Activated naive CD4-positive, alpha-beta T cell treated with anti-CD3 and anti-CD28 coated beads, Interleukin-2, amount 10 ng/mL, durations not matched to agents 7 days and 5 days (primary cell): ENCODE measurements at regions not wholly inside any gene's neighbourhood (a gene's known extent, or its start where the extent isn't known, plus 50 kb on each side); places are given as distances from the start of the nearest gene placed in this dataset.
"Not testable (repeated sequence)": the region's sequence is repeated elsewhere in the genome, so short reads cannot be mapped to it uniquely, and the experiment has no call there.

ENCODE experiments used
- CTCF ChIA-PET: fragments of 350-600 bp; sonication (Branson Sonifier 250); formaldehyde crosslinking; loops from one replicate; lab custom pipeline; 2021; ENCODE audit warnings: antibody characterized with exemption; lab: Charles Lee
- DNase-seq: peaks from one replicate; pipeline ENCODE4 v3.0.0-alpha.2; 2020
- H3K27ac Mint-ChIP-seq: one replicate; pipeline ENCODE4 v1.8.0; 2021; ENCODE audit warnings: mild to moderate bottlenecking, moderate library complexity, mixed read lengths
- H3K27me3 Mint-ChIP-seq: one replicate; pipeline ENCODE4 v1.8.0; 2021; ENCODE audit warnings: mild to moderate bottlenecking, mixed read lengths
- H3K36me3 Mint-ChIP-seq: one replicate; pipeline ENCODE4 v1.8.0; 2021; ENCODE audit warnings: mixed read lengths
- H3K4me1 Mint-ChIP-seq: one replicate; pipeline ENCODE4 v1.8.0; 2021; ENCODE audit warnings: mixed read lengths
- H3K4me3 Mint-ChIP-seq: one replicate; pipeline ENCODE4 v1.8.0; 2021; ENCODE audit warnings: mild to moderate bottlenecking, moderate library complexity, mixed read lengths
- H3K9me3 Mint-ChIP-seq: one replicate; pipeline ENCODE4 v1.8.0; 2021; ENCODE audit warnings: mixed read lengths

DNA sequence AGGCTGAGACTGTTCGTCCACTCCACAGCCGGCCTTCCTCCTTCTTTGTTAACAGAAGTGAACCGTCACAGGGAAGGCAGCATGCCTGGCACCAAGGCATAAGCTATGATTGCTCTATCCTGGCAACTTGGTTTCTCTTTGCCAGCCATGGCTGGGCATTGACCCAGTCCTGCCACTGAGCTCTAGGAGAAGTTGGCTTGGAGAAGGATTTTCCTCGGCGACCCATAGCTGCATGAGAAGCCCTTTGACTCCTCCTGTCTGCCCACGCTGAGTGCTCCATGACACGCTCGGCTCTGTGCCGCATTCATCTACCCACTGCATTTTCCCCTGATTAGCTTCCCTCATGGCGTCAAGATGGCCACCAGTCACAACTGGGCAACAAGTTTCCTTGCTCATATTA is 111.8 kb upstream of the EXOC2 start:
- no peaks in the 10 kb centered on the region for H3K9me3 Mint-ChIP-seq
- H3K4me3 Mint-ChIP-seq, result no peak overlapping the region
- CTCF ChIA-PET, result no interaction called here
- DNase-seq, result no peak
- H3K27me3 Mint-ChIP-seq, result peaks cover 17% of the 10 kb centered on the region
- H3K36me3 Mint-ChIP-seq, result no peaks in the 10 kb centered on the region
- H3K4me1 Mint-ChIP-seq, result no peaks in the 10 kb centered on the region
- no peak overlapping the region for H3K27ac Mint-ChIP-seq

DNA sequence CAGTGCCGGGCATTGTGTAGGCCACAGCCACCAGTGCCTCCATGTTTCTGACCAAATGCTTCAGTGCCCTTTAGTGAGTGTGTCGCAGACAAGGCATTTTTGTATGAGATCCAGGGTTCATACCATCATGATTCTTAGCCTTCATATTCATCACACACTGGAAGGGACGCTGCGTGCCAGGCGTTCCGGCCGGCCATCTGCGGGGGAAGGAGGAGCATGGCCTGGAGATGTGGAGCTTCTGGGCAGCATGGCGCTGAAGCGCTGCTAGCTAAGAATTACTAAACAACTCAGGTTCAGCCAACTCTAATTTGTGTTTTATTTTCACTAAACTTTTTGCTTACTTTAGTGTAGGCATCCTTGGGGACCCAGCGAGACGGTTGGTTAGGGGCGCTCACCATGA is 111.4 kb upstream of the EXOC2 start:
- CTCF ChIA-PET, result no interaction called here

GRCh38 chr6:803191-803977 is 110.4 kb upstream of the EXOC2 start:
- H3K4me3 Mint-ChIP-seq, result no peak overlapping the region
- H3K4me1 Mint-ChIP-seq, result no peaks in the 10 kb centered on the region
- no peak overlapping the region for H3K27ac Mint-ChIP-seq
- DNase-seq, result no peak
- no peaks in the 10 kb centered on the region for H3K36me3 Mint-ChIP-seq
- no peaks in the 10 kb centered on the region for H3K9me3 Mint-ChIP-seq
- CTCF ChIA-PET, result no interaction called here
- peaks cover 27% of the 10 kb centered on the region for H3K27me3 Mint-ChIP-seq

More for the DNA sequence above, 111.4 kb upstream of the EXOC2 start:
- H3K4me1 Mint-ChIP-seq, result no peaks in the 10 kb centered on the region
- H3K4me3 Mint-ChIP-seq, result no peak overlapping the region
- no peaks in the 10 kb centered on the region for H3K9me3 Mint-ChIP-seq
- DNase-seq, result no peak
- H3K27me3 Mint-ChIP-seq, result peaks cover 22% of the 10 kb centered on the region
- H3K27ac Mint-ChIP-seq, result no peak overlapping the region
- H3K36me3 Mint-ChIP-seq, result no peaks in the 10 kb centered on the region

DNA sequence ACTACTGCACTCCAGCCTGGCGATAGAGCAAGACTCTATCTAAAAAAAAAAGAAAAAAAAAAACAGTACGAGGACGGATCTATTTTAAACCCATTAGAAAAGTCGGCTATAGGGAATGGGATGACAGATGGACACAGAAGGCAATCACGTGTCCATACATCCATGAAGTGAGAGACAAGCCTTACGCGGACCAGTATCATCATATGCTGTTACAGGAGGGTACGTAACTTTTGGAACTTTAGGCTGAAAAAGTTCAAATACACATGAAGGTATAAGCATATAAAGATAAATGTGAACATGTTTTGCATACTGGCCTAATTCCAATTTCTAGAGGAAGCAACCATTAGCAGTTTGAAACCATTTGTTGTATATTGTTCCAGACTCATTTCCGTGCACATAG is 109.8 kb upstream of the EXOC2 start:
- CTCF ChIA-PET, result no interaction called here
- Mint-ChIP-seq H3K4me3 (no peak overlapping the region), H3K4me1 (no peaks in the 10 kb centered on the region), H3K27me3 (peaks cover 34% of the 10 kb centered on the region), H3K27ac (no peak overlapping the region), H3K9me3 (no peaks in the 10 kb centered on the region), H3K36me3 (no peaks in the 10 kb centered on the region)
- no peak for DNase-seq

GRCh38 chr6:802223-802622 is 109.3 kb upstream of the EXOC2 start:
- H3K4me3 Mint-ChIP-seq, H3K36me3 Mint-ChIP-seq, H3K9me3 Mint-ChIP-seq, DNase-seq, H3K27ac Mint-ChIP-seq, H3K4me1 Mint-ChIP-seq: not testable (repeated sequence)
- CTCF ChIA-PET, result interaction anchor here (1.1 kb wide), 1 partner anchor 16 kb away, joined by 4 read pairs; no protein-coding TSS in a partner anchor
- peaks cover 37% of the 10 kb centered on the region for H3K27me3 Mint-ChIP-seq

DNA sequence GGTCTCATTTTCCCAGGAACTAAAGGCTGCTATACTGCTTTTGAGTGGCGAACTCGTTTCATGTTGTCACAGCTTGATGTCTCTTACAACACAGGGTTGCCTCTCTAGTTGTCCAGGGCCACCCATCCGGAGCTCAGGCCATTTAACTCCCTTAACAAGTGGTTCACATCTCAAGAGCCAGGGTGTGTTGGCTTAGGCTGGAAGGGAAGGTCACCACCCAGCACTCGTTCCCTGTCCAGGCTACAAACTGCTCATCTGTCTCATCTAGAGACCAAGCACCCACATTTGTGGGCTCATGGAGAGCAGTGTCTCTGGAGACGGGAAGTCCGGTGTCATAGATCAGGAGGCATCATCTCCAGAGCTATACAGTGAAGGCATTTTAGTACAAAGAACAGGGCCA is 106.8 kb upstream of the EXOC2 start:
- no peak for DNase-seq

GRCh38 chr6:797479-798077 is 104.6 kb upstream of the EXOC2 start:
- Mint-ChIP-seq H3K9me3 (no peaks in the 10 kb centered on the region), H3K27ac (no peak overlapping the region), H3K4me3 (no peak overlapping the region), H3K4me1 (no peaks in the 10 kb centered on the region), H3K27me3 (peaks cover 60% of the 10 kb centered on the region), H3K36me3 (no peaks in the 10 kb centered on the region)
- CTCF ChIA-PET, result interaction anchor here (1.0 to 1.9 kb wide), 6 partner anchors 9 to 600 kb away, joined by 3 to 5 read pairs (median 4); no protein-coding TSS in a partner anchor
- DNase-seq, result peak; percentile 52

More for the DNA sequence above, 106.8 kb upstream of the EXOC2 start:
- CTCF ChIA-PET, result interaction anchor here (1.2 kb wide), 1 partner anchor 597 kb away, joined by 3 read pairs; no protein-coding TSS in a partner anchor
- Mint-ChIP-seq H3K4me3 (no peak overlapping the region), H3K27ac (no peak overlapping the region), H3K9me3 (no peaks in the 10 kb centered on the region), H3K27me3 (peaks cover 48% of the 10 kb centered on the region), H3K36me3 (no peaks in the 10 kb centered on the region), H3K4me1 (no peaks in the 10 kb centered on the region)

DNA sequence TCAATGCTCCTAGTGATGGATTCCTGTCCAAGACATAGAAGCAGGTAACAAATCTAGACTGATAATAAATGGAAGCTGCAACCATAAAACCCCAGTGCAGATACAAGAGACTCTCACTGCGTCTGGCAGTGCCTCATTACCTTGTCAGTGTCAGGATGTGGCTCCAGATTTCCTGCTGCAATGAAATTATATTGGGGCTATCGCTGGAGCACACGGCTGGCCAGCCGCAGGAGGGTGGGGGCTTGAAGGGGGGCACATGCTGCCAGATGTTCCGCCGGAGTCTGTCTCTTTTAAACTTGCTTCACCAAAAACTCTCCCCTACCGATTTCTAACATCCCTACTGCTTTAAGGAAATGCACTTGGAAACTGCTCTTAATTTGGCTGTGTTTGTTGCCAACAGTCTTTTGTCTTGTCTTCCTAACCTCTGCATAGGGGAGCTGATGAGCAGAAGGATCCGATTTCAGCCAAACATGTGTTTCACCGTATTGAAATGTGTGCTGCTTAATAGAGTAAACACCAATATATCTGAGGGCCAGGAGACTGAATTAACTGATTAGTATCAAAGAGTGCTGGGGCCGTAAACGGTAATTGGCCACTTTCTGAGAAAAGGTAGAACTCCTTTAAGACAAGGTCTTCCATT is 102.2 kb upstream of the EXOC2 start:
- Mint-ChIP-seq H3K27ac (no peak overlapping the region), H3K4me3 (no peak overlapping the region), H3K27me3 (peaks cover 73% of the 10 kb centered on the region), H3K4me1 (no peaks in the 10 kb centered on the region), H3K36me3 (no peaks in the 10 kb centered on the region), H3K9me3 (no peaks in the 10 kb centered on the region)
- no peak for DNase-seq
- CTCF ChIA-PET, result interaction anchor here (0.7 to 1.5 kb wide), 2 partner anchors 415 to 602 kb away, joined by 3 to 6 read pairs; no protein-coding TSS in a partner anchor

- Mint-ChIP-seq H3K36me3 (no peaks in the 10 kb centered on the region), H3K27ac (no peak overlapping the region), H3K27me3 (peaks cover 66% of the 10 kb centered on the region), H3K4me3 (no peak overlapping the region), H3K9me3 (no peaks in the 10 kb centered on the region), H3K4me1 (peaks cover under 1% of the 10 kb centered on the region)
- DNase-seq, result no peak
- CTCF ChIA-PET, result interaction anchor here (1.2 kb wide), 1 partner anchor 200 kb away, joined by 3 read pairs; no protein-coding TSS in a partner anchor
These were observed 100.3 kb upstream of the EXOC2 start for GRCh38 chr6:793261-793660.

GRCh38 chr6:792662-793061 is 99.7 kb upstream of the EXOC2 start:
- CTCF ChIA-PET, result interaction anchor here (1.2 kb wide), 1 partner anchor 199 kb away, joined by 3 read pairs; no protein-coding TSS in a partner anchor
- H3K4me1 Mint-ChIP-seq, result peaks cover 7% of the 10 kb centered on the region

DNA sequence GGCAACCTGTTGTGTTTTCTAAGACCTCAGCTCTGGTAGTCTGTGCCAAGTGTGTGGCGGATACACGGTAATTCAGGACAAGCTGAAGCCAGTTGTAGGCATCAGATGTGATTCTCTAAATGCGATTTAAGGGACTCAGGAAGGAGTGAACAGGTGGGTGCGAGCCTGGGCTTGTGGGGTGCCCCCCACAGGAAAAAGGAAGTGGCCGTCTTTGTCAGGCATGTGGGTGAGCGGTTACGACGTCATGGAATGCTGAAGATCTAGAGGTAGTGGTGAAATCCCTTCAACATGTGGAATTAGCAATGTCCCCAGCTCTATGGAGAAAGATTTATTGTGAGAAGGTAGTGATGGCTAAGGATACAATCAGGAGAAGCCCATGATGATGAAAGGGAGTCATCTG is 95.1 kb upstream of the EXOC2 start:
- Mint-ChIP-seq H3K27me3 (peaks cover 44% of the 10 kb centered on the region), H3K27ac (no peak overlapping the region), H3K4me3 (no peak overlapping the region), H3K36me3 (no peaks in the 10 kb centered on the region), H3K9me3 (no peaks in the 10 kb centered on the region), H3K4me1 (peaks cover 16% of the 10 kb centered on the region)
- DNase-seq, result peak; percentile 30
- CTCF ChIA-PET, result interaction anchor here (0.9 to 1.6 kb wide), 7 partner anchors 9 to 400 kb away, joined by 3 to 6 read pairs (median 5); no protein-coding TSS in a partner anchor

More at GRCh38 chr6:792662-793061, 99.7 kb upstream of the EXOC2 start:
- Mint-ChIP-seq H3K36me3 (no peaks in the 10 kb centered on the region), H3K4me3 (no peak overlapping the region), H3K27ac (no peak overlapping the region), H3K27me3 (peaks cover 65% of the 10 kb centered on the region), H3K9me3 (no peaks in the 10 kb centered on the region)
- DNase-seq, result no peak

DNA sequence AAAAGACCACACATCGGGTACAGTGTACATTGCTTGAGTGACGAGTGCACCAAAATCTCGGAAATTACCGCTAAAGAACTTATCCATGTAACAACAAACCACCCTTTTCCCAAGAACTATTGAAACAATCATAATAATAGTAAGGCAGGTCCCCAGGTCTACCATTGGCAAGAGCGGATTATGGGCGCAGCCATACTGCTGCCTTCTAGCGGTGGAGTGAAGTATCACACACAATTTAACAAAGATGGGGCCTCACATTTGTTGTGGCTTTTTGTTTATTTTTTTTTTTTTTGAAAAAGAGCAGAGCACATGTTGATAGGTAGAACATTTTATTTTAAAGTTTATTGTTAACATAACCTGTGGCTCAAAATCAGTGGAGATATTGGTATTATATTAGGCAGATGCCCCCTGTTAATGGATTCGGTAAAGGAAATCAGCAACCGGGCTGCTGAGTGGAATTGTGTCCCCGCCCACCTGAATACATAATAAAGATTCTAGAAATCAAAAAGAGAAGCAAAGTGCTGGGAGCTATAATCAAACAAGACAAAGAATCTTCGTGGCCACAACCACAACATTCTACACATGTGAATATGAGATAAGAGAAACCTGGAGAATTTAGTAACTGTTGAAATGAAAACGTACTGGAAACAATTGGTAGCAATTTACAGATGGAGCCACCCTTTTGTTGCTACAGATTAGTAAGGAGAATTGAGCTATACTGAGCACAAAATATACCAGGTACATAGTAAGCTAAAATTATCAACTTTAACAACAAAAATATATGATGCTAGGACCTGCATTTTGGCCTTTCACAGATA is 94.2 kb upstream of the EXOC2 start:
- DNase-seq, result peak; percentile 37
- no peak overlapping the region for H3K27ac Mint-ChIP-seq
- no peaks in the 10 kb centered on the region for H3K9me3 Mint-ChIP-seq
- CTCF ChIA-PET, result interaction anchor here (0.9 to 1.4 kb wide), 4 partner anchors 10 to 194 kb away, joined by 3 to 6 read pairs (median 4); no protein-coding TSS in a partner anchor
- H3K4me3 Mint-ChIP-seq, result no peak overlapping the region
- H3K27me3 Mint-ChIP-seq, result peaks cover 34% of the 10 kb centered on the region
- peaks cover 16% of the 10 kb centered on the region for H3K4me1 Mint-ChIP-seq
- no peaks in the 10 kb centered on the region for H3K36me3 Mint-ChIP-seq

- Mint-ChIP-seq H3K27me3 (peaks cover 24% of the 10 kb centered on the region), H3K4me1 (peaks cover 16% of the 10 kb centered on the region), H3K27ac (no peak overlapping the region), H3K9me3 (no peaks in the 10 kb centered on the region), H3K36me3 (no peaks in the 10 kb centered on the region), H3K4me3 (no peak overlapping the region)
- CTCF ChIA-PET, result interaction anchor here (0.6 kb wide), 1 partner anchor 614 kb away, joined by 3 read pairs; no protein-coding TSS in a partner anchor
- DNase-seq, result no peak
These were observed 91.2 kb upstream of the EXOC2 start for GRCh38 chr6:783966-784735.
